ENCODE measurements at regions not wholly inside any gene's neighbourhood (a gene's known extent, or its start where the extent isn't known, plus 50 kb on each side); places are given as distances from the start of the nearest gene placed in this dataset.
A peak's percentile ranks its signal among the peaks of the same experiment; 100 is the strongest.

- no peak for DNase-seq (ENCODE audit: low spot score)
Observed at GRCh38 chr9:103757062-103757461, 337.0 kb upstream of the SMC2 start.

- no peak for DNase-seq (ENCODE audit: low spot score)
Observed at GRCh38 chr9:103761466-103761865, 332.6 kb upstream of the SMC2 start.

- DNase-seq (ENCODE audit: low spot score): peak; percentile 5
Observed at GRCh38 chr9:103789686-103790085, 304.4 kb upstream of the SMC2 start.

- peak; percentile 6 for DNase-seq (ENCODE audit: low spot score)
Observed at GRCh38 chr9:103798620-103799019, 295.5 kb upstream of the SMC2 start.

GRCh38 chr9:103799959-103800358, 294.1 kb upstream of the SMC2 start:
- no peak for DNase-seq (ENCODE audit: low spot score)

GRCh38 chr9:103802068-103802467, 292.0 kb upstream of the SMC2 start:
- DNase-seq (ENCODE audit: low spot score): no peak

- no peak for DNase-seq (ENCODE audit: low spot score)
Observed at GRCh38 chr9:103803245-103803644, 290.9 kb upstream of the SMC2 start.

- no peak for DNase-seq (ENCODE audit: low spot score)
Observed at GRCh38 chr9:103804077-103804735, 289.9 kb upstream of the SMC2 start.

- no peak for DNase-seq (ENCODE audit: low spot score)
Observed at GRCh38 chr9:103809745-103810144, 284.4 kb upstream of the SMC2 start.

- no peak for DNase-seq (ENCODE audit: low spot score)
Observed at GRCh38 chr9:103811462-103811861, 282.6 kb upstream of the SMC2 start.

GRCh38 chr9:103816146-103816545, 278.0 kb upstream of the SMC2 start:
- DNase-seq (ENCODE audit: low spot score): no peak

- no peak for DNase-seq (ENCODE audit: low spot score)
Observed at GRCh38 chr9:103819936-103820335, 274.2 kb upstream of the SMC2 start.

GRCh38 chr9:103821115-103821514, 273.0 kb upstream of the SMC2 start:
- no peak for DNase-seq (ENCODE audit: low spot score)

- no peak for DNase-seq (ENCODE audit: low spot score)
Observed at GRCh38 chr9:103837940-103838339, 256.2 kb upstream of the SMC2 start.

GRCh38 chr9:103839197-103839596, 254.9 kb upstream of the SMC2 start:
- no peak for DNase-seq (ENCODE audit: low spot score)

- no peak for DNase-seq (ENCODE audit: low spot score)
Observed at GRCh38 chr9:103867886-103868285, 226.2 kb upstream of the SMC2 start.

- no peak for DNase-seq (ENCODE audit: low spot score)
Observed at GRCh38 chr9:103872811-103873210, 221.3 kb upstream of the SMC2 start.

GRCh38 chr9:103881419-103881818, 212.7 kb upstream of the SMC2 start:
- DNase-seq (ENCODE audit: low spot score): no peak

- DNase-seq (ENCODE audit: low spot score): no peak
Observed at GRCh38 chr9:103889989-103890388, 204.1 kb upstream of the SMC2 start.

- DNase-seq (ENCODE audit: low spot score): no peak
Observed at GRCh38 chr9:103894184-103894583, 199.9 kb upstream of the SMC2 start.

- DNase-seq (ENCODE audit: low spot score): no peak
Observed at GRCh38 chr9:103898550-103898949, 195.6 kb upstream of the SMC2 start.

GRCh38 chr9:103899866-103900265, 194.2 kb upstream of the SMC2 start:
- no peak for DNase-seq (ENCODE audit: low spot score)

- DNase-seq (ENCODE audit: low spot score): no peak
Observed at GRCh38 chr9:103900466-103900865, 193.6 kb upstream of the SMC2 start.

- no peak for DNase-seq (ENCODE audit: low spot score)
Observed at GRCh38 chr9:103902263-103902662, 191.8 kb upstream of the SMC2 start.

- no peak for DNase-seq (ENCODE audit: low spot score)
Observed at GRCh38 chr9:103904242-103904641, 189.9 kb upstream of the SMC2 start.

Measured in COLO829 (cell line).